IMR-90 (cell line): ENCODE measurements at regions not wholly inside any gene's neighbourhood (a gene's known extent, or its start where the extent isn't known, plus 50 kb on each side); places are given as distances from the start of the nearest gene placed in this dataset.

Source experiments
- CEBPB ChIP-seq: IDR thresholded peaks from 2 replicates; pipeline ENCODE4 v1.6.1; 2012; ENCODE audit warnings: low read depth, low read length, improper control_type of control experiment
- CTCF ChIP-seq: conservative IDR thresholded peaks from 2 replicates; pipeline ENCODE4 v1.5.1; 2012; ENCODE audit warnings: mild to moderate bottlenecking, low read depth, low read length, improper control_type of control experiment
- RCOR1 ChIP-seq: IDR thresholded peaks from 2 replicates; pipeline ENCODE4 v1.6.1; 2012; ENCODE audit warnings: mild to moderate bottlenecking, low read length, improper control_type of control experiment; ENCODE audit not compliant: insufficient replicate concordance

DNA sequence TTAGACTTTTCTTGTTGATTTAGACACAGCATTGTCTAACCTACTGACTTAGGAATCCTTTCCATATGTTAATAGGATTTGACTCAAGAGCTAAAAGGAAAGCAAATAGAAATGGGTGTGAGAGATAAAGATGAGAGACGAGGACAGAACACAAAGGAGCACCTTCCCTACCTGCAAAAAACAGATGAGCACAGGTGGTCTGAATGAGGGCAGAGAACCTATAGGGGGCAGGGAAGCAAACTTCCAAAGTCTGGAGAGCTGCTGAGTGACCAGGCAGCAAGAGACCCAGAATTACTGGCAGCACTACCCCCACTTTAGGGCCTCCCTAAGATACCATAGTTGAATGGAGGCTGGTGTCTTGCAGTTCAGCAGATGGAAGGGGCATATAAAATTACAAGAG, 98.1 kb upstream of the CTNNB1 start:
- TF ChIP-seq RCOR1: no peak
- no peak for TF ChIP-seq CTCF
- TF ChIP-seq CEBPB: no peak
